HG03520 (cell line): ENCODE measurements at regions not wholly inside any gene's neighbourhood (a gene's known extent, or its start where the extent isn't known, plus 50 kb on each side); places are given as distances from the start of the nearest gene placed in this dataset.
"Not testable (repeated sequence)": the region's sequence is repeated elsewhere in the genome, so short reads cannot be mapped to it uniquely, and the experiment has no call there.

Experiments
- ATAC-seq: cut with Tn5 transposase; IDR thresholded peaks from one replicate; pipeline ENCODE4 v1.9.1; 2021; ENCODE audit warnings: mild to moderate bottlenecking, moderate library complexity; ENCODE audit not compliant: unreplicated experiment

DNA sequence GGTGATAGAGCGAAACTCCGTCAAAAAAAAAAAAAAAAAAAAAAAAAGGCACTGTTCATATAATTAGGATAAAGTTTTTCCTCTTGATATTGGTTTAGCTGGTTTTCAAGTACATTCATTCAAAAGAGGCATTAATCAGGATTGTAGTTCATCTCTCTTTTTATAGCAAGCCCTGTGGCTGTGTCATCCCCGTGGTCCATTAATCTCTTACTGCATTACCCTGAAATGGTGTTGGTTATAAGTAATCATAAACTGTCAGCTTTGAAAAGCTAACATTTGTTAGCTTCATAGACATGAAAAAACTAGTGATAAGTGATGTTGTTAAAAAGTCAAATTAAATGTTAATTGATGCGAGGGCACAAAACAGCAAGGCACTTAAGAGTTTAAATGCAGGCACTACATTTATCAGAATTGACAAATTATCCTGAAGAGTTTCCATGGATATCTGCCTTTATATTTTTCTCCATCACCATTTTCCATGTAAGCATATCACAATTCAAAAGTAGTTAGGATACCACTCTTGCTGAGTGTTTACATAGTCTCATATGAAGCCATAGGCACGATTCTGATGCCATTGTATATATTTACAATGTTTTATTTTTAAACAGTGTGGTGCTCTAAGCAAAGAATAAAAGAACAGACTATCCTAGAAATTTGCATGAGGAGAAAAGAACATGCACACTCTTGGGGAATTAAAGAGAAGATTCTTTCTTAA, 193.1 kb downstream of the OTOL1 start:
- no peak for ATAC-seq

DNA sequence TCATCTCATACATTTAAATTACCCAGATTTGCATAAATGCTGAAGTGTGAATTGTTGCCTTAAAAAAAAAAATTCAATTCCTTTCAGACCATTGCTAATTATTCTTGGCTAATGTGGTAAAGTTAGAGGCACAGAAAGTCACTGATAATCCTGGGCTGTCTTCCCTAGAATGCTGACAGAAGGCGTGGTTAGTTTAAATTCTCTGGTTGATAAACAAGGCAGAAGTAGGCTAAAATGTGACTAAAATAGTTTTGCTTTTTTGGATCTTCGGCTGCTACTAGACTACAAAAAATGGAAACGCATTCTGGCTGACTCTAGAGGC, 193.7 kb downstream of the OTOL1 start:
- no peak for ATAC-seq

DNA sequence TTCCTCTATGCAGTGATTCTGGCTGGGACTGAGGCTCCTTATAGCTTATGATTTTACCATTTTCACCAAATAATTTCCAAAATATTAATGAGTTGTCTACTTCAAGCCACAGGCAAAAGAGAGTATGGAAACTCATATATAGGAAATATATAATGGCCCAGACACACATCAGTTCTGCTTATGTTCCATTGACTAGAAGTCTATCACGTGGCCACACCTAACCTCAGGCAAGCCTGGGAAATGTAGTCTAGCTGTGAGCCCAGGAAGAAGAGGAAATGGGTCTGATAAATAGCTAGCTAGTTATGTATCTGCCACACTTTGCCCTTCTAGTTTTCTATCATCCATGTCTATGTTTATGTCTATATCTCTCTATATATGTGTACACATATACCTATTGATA, 195.1 kb downstream of the OTOL1 start:
- ATAC-seq = no peak

DNA sequence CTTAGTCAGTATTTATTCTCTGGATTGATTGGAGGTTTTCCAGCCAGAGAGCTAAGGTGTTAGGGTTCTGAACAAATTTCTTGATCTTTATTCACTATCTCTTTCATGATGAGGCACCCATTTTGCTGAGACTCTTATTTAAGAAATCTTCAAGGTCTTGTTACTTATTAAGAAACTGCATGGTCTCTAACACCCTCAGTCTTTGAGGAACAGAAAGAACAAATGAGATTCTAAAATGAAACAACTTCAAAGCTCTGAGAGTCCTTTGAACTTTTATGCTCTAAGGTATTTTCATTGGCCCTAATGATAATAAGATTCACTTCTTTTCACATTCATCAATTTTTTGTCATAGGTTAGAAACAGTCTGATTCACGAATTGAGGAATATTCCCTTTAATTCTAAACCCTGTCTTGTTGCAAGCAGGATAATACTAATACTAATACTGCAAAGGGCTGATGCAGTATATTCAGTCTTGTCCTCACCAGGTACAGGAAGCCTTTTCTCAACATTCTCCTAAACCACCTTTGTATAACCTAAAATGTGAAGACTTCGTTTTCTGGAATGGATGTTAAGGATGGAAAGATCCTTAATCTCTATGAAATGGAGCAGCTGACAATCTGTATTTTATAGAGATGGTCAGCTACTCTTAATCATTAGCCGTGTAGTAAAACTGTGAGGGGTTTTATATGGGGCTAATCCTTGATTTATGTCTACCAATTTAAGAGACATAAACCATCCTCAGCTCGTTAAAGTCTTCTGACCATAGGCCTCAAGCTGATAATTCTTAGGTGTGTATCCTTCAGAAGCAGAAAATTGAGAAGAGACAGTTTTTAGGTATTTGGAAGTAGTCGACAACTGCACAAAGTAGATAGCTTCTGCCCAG, 198.3 kb downstream of the OTOL1 start:
- peak; percentile 66 for ATAC-seq

DNA sequence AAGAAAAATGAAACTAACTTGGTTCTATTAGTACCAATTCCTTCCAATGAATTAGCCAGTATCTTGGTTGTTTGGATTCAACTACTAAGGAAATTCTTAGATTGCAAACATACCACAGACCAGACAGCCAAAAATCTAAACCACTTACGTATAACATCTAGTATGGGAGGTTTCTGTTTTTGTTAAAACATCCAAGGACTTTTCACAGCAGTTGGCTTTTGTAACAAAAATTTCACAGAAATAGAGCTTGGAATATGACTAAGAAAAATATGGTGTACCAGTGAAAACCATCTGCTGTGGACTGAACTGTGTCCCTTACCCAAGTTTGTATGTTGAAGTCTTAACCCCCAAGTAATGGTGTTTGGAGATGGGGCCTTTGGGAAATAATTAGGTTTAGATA, 199.2 kb downstream of the OTOL1 start:
- ATAC-seq = no peak

DNA sequence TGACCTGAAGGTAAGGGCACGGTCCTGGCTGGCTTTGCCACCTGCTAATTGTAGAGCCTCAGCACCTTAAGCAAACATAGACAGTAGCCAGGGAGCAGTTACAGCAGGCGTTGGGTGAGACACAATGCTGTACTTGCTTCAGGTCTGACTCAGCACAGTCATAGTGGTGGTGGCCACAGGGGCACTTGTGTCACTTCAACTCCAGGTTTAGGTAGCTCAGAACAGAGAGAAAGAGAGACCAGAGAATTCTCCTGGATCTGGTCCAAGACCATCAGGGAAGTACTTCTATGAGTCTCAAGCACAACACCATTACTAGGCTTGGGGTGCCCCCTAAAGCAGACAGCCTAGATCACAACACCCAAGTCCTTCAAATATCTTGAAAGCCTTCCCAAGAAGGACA, 204.4 kb downstream of the OTOL1 start:
- no peak for ATAC-seq

DNA sequence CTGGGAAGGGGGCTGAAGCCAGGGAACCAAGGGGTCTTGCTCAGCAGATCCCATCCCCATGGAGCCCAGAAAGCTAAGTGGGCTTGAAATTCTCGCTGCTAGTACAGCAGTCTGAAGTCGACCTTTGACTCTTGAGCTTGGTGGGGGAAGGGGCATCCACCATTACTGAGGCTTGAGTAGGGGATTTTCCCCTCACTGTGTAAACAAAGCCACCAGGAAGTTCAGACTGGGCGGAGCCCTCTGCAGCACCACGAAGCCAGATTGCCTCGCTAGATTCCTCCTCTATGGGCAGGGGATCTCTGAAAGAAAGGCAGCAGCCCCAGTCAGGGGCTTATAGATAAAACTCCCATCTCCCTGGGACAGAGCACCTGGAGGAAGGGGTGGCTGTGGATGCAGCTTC, 210.6 kb downstream of the OTOL1 start:
- ATAC-seq = not testable (repeated sequence)

DNA sequence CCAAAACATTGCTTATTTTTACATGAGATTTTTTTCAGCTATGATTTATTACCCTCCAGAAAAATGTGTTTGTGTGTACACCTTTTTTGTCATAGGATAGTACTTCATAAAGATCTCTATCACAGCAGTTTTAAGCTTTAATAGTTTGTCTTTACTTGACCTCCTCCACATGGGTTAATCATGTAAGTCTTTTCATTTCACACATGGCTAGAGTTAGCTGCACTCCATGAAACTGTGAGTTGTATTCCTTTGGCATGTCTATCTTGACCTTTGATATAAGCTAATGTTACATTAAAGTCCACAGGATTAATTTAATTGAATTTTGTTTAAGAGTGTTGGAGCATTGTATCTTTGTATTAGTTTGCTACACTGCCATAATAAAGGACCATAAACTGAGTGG, 217.1 kb downstream of the OTOL1 start:
- ATAC-seq = no peak

DNA sequence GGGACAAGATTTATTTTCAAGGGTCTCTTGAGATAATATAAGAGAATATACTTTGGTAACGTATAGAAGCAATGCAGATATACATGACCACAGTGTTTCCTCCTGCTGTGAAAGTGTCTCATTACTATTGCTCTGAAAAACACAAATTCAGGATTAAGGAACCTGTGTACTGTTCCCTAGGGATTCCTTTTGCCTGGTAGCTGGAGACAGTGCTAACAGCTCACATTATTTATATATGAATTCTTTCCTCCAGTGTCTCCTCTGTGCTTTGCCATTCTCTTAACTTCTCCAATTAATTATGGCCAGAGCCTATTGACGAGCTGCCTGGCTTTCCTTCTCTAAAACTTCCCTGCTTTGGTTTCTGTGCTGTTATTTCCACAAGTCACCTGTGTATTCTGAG, 235.4 kb downstream of the OTOL1 start:
- ATAC-seq = no peak

DNA sequence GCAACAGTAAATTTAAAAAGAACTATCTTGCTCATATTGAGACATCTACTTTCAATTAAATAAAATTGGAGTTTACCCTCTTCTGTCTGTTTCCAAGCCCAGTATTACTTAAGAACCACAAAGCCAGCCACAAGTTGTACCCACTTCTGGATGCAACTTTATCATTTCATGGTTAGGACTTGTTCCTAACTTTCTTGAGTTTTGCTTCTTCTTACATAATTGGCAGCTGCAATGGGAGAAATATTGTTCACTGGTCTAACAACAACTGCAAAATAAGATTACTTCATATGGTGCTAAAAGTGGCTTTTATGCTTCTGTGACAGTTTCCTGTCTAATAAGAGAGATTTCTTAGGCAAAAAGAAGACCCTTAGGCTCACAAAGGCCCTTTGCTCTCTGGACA, 240.6 kb downstream of the OTOL1 start:
- no peak for ATAC-seq

DNA sequence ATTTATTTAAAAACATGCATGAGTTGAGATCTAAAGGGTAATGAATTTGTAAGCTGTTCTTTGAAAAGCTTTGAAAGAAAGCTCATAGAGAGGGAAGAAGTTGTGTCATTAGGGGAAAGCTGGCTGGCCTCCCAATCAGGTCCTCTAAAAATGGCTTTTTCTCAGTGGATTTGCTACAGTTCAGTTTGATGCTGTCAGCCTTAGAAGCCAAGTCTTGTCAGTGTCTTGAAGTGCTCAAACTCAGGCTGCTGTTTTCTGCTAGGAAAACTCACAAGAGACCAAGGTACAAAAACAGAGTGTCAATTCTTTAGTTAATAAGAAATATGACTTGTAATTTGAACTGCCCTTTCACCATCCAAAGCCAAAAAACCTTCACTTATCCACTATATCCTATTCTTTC, 243.8 kb downstream of the OTOL1 start:
- no peak for ATAC-seq

DNA sequence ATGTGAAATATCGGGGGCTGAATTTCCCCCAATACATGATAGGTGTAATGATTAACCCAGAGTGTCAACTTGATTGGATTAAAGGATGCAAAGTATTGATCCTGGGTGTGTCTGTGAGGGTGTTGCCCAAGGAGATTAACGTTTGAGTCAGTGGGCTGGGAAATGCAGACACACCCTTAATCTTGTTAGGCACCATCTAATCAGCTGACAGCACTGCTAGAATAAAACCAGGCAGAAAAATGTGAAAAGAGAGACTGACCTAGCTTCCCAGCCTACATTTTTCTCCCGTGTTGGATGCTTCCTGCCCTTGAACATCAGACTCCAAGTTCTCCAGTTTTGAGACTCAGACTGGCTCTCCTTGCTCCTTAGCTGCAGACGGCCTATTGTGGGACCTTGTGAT, 247.8 kb downstream of the OTOL1 start:
- ATAC-seq = no peak

DNA sequence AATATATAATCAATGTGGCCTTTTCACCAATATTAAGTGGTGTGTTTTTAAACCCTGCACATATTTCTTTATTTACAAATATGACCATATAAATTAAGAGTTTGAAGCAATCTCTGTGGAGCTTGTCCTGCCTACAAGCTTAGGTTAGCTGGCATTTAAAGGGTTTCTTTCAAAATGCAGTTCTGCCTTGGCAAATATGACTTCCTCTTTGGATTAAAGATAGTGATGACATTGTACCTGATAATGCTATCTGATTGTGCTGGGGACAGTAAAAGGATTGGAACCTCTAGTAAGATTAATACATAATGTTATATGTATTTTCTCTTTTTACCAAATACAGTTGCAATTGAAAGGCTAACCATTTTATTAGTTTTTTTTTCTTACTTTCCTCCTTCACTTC, 249.1 kb downstream of the OTOL1 start:
- ATAC-seq = no peak

DNA sequence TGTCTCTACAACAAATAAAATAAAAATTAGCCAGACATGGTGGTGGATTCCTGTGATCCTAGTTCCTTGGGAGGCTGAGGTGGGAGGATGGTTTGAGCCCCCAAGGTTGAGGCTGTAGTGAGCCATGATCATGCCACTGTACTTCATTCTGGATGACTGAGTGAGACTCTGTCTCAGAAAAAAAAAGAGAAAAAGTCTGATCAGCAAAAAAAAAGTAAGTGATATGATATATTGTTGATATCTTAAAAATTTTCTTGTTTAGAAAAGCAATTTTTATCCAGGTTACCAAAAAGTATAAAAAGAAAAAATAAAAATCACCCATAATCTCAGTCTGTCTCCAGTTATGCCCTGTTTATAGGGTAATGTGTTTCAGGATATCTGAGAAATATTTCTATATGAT, 251.4 kb downstream of the OTOL1 start:
- no peak for ATAC-seq

DNA sequence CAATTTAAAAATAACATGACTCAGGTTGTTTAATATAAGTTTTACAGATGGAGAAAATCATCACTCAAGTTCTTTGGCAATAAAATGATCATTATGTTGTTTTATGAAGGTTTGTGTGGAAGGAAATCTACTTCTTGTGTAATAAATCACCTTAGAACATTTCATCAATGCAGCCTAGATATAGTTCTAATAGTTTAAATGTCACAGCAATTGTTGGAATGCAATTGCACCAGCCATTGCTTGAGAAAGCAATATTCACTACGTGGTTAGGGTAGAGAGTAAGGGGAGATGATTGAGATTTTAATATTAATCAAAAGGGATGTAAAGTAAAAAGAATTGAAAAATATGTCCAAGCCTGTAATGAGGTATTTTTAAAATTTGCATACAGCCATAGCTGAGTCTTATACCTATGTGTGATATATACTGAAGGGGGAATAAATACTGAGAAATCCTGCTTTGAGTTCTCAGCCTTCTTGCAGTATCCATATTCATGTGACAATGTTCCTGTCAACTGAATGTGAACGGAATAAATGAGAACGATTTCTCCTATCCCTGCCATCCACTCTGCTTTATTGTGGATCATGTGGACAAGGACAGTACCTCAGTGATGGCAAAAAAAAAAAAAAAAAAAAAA, 257.9 kb downstream of the OTOL1 start:
- no peak for ATAC-seq

DNA sequence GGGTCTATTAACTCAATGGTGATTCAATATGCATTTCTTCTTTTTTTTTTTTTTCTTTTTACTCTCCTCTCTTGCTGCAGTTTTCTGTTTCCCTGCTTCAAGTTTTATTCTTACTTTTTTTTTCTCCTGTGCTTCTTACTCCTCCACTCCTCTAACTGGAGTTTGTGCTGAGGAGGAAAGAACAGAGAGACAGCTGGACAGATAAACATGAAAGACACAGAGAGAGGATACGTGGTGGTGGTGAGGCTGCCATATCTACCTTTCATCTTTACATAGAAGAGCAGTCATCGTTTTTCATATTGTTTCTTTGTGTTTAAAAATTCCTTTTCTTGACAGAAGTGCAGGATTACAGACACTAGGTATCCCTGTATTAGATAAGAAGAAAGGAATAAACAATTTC, 262.8 kb downstream of the OTOL1 start:
- no peak for ATAC-seq

DNA sequence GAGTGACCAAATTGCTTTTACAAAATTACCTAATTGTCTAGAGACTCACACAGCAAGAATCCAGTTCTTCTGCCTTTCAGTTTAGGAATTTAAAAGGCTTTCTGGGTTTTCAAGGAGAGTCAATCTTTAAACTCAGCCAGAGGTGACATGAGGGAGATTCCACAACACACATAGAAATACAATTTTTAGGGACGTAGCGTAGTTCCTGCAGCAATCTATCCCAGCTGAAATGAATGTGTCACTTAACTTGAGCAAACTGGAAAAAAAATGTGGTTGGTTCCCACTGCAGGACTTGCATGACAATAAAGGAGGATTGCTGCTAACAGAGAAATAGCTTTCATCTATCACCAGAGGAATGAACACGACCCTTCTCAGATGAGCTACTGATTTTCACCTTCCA, 269.7 kb downstream of the OTOL1 start:
- ATAC-seq = no peak

DNA sequence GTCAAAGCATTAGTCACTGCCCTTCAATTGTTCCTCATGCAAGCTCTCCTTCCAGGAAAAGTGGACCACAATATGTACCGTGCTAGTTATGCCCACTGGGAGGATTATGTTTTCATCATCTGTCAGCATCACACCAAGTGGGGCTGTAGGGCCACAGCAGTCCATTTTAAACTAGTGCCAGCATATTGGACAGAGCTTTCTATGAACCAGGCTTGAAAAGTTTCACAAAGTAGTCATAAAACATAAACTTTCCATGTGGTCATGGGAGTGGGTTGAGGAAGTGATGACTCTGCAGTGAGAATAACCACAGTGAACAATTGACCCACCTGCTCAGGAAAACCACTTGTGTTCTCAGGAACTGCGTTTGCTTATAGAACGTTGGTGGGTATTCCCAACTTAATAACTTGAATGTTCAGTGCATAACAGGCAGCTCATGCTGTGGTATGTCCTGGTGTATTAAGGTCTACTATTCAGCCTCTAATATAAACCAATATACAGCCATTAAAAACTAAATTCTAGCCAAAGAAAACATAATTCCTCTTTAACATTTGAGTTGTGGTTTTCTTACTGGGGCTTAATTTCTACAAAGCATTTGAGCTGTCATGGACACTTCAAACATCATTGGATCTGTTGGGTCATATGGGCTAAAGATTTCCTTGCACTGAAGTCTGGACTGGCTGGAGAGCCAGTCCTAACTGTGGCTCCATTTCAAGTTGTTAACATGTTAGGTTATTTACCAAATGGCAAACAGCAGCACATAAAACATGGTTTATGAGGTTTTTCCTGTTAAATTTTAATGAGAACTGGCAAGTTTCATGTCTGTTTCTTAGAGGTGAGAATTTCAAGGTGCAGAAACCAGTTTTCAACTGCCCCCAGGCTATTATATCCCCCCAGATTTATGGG, 274.1 kb downstream of the OTOL1 start:
- peak; percentile 77 for ATAC-seq

DNA sequence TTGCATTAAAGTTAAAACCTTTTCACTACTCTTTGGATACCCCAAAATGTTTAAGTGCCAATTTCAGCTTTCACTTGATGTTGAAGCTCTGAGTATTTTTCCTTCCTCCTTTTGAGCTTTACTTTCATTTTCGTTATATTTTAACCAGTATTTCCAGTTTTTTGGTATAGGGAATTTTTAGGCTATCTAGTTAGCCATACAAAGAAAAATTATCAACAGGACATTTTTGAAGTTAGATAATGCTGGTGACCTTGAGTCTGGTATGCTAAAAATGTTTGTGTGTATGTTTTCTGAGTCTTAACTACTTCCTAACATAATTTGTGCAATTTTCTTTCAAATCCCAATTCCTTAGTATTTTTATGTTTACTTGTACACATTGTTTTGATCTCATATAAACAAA, 284.8 kb downstream of the OTOL1 start:
- ATAC-seq = no peak

DNA sequence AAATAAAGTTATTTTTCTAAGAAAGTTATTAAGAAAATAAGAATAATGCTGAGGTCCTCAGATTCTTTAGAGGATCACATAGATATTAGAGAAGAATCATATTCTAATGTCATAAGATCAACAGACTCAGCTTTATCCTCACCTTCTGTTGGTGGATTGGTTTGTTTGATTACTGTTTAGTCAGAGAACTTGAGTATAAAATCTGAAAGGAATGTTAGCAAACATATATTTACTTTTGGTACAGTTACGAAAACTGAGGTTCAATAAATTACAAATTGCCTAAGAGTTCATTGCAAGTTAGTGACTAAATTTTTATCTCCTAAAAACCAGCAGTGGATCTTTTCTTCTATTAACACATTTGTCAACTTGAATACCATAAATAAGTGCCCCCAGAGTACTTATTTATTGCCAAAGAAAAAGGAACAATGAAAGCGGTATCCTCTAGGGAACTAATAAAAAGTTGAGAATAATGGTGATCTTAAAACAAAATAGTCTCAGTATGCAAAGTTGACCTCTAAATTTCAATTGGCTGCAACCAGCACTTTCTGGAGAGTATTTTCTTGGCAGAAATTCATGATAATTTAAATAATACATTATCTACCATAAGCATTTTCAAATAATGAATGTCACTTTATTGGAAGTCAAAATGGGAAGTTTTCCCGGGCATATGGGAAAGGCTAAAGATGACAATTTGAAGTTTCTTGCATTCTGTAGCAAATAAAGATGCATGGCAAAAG, 296.8 kb downstream of the OTOL1 start:
- ATAC-seq = no peak
